Gastroesophageal sphincter (tissue), 4 donors: ENCODE measurements at regions not wholly inside any gene's neighbourhood (a gene's known extent, or its start where the extent isn't known, plus 50 kb on each side); places are given as distances from the start of the nearest gene placed in this dataset.

Experiments
- ATAC-seq: fragments of 150-250 bp; one replicate; pipeline ENCODE4 v1.9.1; 2016; ENCODE audit warnings: mild to moderate bottlenecking, moderate library complexity
- H3K27ac ChIP-seq, 4 donors: fragments of 200-600 bp; sonication (generic) in 3 of 4; 1 replicate in 3 of 4; 2 replicates in 1 of 4; pipeline ENCODE4 v1.5.1; 2016 to 2019
- H3K27me3 ChIP-seq: fragments of 200-600 bp; sonication (generic); one replicate; pipeline ENCODE4 v1.5.1; 2019
- H3K36me3 ChIP-seq, 2 donors: fragments of 200-600 bp; sonication (generic); one replicate each; pipeline ENCODE4 v1.5.1; 2019; ENCODE audit warnings: control low read depth in 1 of 2
- H3K4me1 ChIP-seq, 3 donors: fragments of 200-600 bp; sonication (generic); 1 replicate in 2 of 3; 2 replicates in 1 of 3; pipeline ENCODE4 v1.5.1; 2016 to 2019; ENCODE audit warnings: control low read depth in 2 of 3
- H3K4me3 ChIP-seq, 2 donors: fragments of 200-600 bp; sonication (generic); one replicate each; pipeline ENCODE4 v1.5.1; 2019; ENCODE audit warnings: mild to moderate bottlenecking in 1 of 2, moderate library complexity in 1 of 2
- H3K9me3 ChIP-seq, 3 donors: fragments of 200-600 bp; sonication (generic); one replicate each; pipeline ENCODE4 v1.5.1; 2017 to 2019; ENCODE audit warnings: control low read depth in 2 of 3
- EP300 ChIP-seq: sonication (generic); formaldehyde crosslinking; IDR thresholded peaks from one replicate; pipeline ENCODE4 v1.6.1; 2017; ENCODE audit warnings: antibody characterized with exemption, mild to moderate bottlenecking
- POLR2A ChIP-seq, 2 donors: fragments of 450-650 bp; IDR thresholded peaks; one replicate each; pipeline ENCODE4 v1.6.1; 2017; ENCODE audit warnings: antibody characterized with exemption in 2 of 2, mild to moderate bottlenecking in 2 of 2, moderate library complexity in 1 of 2
- POLR2AphosphoS5 ChIP-seq: sonication (generic); formaldehyde crosslinking; IDR thresholded peaks from one replicate; pipeline ENCODE4 v1.6.1; 2017; ENCODE audit warnings: antibody characterized with exemption
- WGBS, 2 donors: methylation state at CpG; one replicate each; pipeline ENCODE4 v1.1.5; 2018; ENCODE audit warnings: low coverage in 1 of 2; 5-methylcytosine and 5-hydroxymethylcytosine counted together
- TF ChIP-seq, protein P1 (sequence below), 4 experiments: fragments of 200-600 bp in 2 of 4; fragments of 450-650 bp in 2 of 4; sonication (generic) in 1 of 4; IDR thresholded peaks; one replicate each; pipeline ENCODE4 v1.5.1; 2017 to 2019; ENCODE audit warnings: antibody characterized with exemption in 4 of 4, mild to moderate bottlenecking in 2 of 4, moderate library complexity in 2 of 4

DNA sequence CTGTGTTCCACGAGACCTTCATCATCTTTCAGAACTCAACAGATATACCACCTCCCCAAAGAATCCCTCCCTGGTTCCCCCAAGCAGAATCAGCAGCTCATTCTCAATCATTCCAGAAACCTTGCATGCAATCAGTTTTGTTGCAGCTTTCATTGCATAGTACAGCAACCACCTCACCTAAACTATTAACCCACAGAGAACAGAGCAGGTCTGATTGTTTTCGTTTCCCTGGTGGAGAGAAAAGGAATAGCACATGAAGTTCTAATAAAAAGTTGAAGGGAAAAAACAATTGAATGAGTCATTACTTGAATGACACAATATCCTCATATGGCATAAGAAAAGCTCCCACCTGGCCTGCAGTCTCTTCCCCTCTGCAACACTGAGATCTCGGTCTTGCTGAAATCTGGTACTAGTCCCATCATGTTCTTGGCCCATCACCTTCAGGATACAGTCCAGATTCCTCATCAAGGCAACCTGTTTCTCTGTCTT, 147.1 kb upstream of the GDF10 start:
- WGBS, 2 donors, result 59 to 61% methylated on average over 3 of the region's 3 CpGs
- H3K9me3 ChIP-seq, result peaks cover 0 to 21% (median 0%) of the 10 kb centered on the region in 3 donors
- no peaks in the 10 kb centered on the region for H3K27me3 ChIP-seq
- no peak for TF ChIP-seq POLR2A (IDR thresholded peaks at IDR 0.05)
- TF ChIP-seq, protein P1, sequence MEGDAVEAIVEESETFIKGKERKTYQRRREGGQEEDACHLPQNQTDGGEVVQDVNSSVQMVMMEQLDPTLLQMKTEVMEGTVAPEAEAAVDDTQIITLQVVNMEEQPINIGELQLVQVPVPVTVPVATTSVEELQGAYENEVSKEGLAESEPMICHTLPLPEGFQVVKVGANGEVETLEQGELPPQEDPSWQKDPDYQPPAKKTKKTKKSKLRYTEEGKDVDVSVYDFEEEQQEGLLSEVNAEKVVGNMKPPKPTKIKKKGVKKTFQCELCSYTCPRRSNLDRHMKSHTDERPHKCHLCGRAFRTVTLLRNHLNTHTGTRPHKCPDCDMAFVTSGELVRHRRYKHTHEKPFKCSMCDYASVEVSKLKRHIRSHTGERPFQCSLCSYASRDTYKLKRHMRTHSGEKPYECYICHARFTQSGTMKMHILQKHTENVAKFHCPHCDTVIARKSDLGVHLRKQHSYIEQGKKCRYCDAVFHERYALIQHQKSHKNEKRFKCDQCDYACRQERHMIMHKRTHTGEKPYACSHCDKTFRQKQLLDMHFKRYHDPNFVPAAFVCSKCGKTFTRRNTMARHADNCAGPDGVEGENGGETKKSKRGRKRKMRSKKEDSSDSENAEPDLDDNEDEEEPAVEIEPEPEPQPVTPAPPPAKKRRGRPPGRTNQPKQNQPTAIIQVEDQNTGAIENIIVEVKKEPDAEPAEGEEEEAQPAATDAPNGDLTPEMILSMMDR (IDR thresholded peaks at IDR 0.05), result peak; percentile 13 to 41 (median 34)
- TF ChIP-seq EP300, result no peak
- no peak for TF ChIP-seq POLR2AphosphoS5
- no peak overlapping the region for H3K27ac ChIP-seq
- no peaks in the 10 kb centered on the region for H3K4me1 ChIP-seq
- H3K4me3 ChIP-seq, result no peak overlapping the region
- ATAC-seq, result peak; percentile 51
- no peaks in the 10 kb centered on the region for H3K36me3 ChIP-seq

GRCh38 chr10:47154762-47155161, 145.2 kb upstream of the GDF10 start:
- Histone ChIP-seq H3K4me3 (no peak overlapping the region), H3K36me3 (no peaks in the 10 kb centered on the region), H3K27me3 (no peaks in the 10 kb centered on the region), H3K4me1 (no peaks in the 10 kb centered on the region), H3K27ac (no peak overlapping the region), H3K9me3 (peaks cover 0 to 21% (median 0%) of the 10 kb centered on the region in 3 donors)
- TF ChIP-seq POLR2A (IDR thresholded peaks at IDR 0.05) (no peak), POLR2AphosphoS5 (no peak), EP300 (no peak)
- ATAC-seq, result no peak

DNA sequence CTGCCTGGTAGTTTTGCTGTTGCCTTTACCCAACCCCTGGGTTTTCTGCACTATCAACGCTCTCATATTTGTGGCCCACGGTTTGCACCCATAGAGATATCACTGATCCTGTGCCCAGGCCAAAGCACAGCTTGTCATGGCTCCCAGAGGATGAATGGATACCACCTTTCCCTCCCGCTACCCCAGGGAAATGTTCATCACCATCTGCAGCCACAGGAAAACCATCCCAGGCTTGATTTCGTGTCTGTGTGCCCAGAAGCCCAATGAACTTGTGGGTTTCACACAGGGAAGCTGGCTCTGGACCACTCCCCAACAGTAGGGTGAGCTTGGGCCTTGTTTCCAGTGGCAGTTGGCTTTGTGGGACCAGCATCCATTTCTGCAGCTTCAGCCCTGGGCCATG, 143.1 kb upstream of the GDF10 start:
- H3K36me3 ChIP-seq, result no peaks in the 10 kb centered on the region
- H3K27ac ChIP-seq, result no peak overlapping the region
- ATAC-seq, result no peak
- H3K4me1 ChIP-seq, result peaks cover 0 to 10% (median 0%) of the 10 kb centered on the region in 3 donors
- H3K4me3 ChIP-seq, result no peak overlapping the region
- no peaks in the 10 kb centered on the region for H3K27me3 ChIP-seq
- 88% methylated on average over 4 of the region's 4 CpGs; no CpG with 5 or more reads in 1 of the 2 donors for WGBS, 2 donors
- peaks cover 0 to 21% (median 0%) of the 10 kb centered on the region in 3 donors for H3K9me3 ChIP-seq
- no peak for TF ChIP-seq POLR2AphosphoS5
- TF ChIP-seq, protein P1 (IDR thresholded peaks at IDR 0.05), result no peak
- TF ChIP-seq POLR2A (IDR thresholded peaks at IDR 0.05), result no peak

GRCh38 chr10:47158116-47159071, 141.6 kb upstream of the GDF10 start:
- WGBS, 2 donors, result 78 to 80% methylated on average over 4 to 10 of the region's 10 CpGs
- no peaks in the 10 kb centered on the region for H3K27me3 ChIP-seq
- H3K36me3 ChIP-seq, result no peaks in the 10 kb centered on the region

More at GRCh38 chr10:47158116-47159071, 141.6 kb upstream of the GDF10 start:
- H3K9me3 ChIP-seq, result peaks cover 0 to 21% (median 0%) of the 10 kb centered on the region in 3 donors
- no peak overlapping the region for H3K4me3 ChIP-seq
- H3K4me1 ChIP-seq, result peaks cover 0 to 10% (median 0%) of the 10 kb centered on the region in 3 donors
- no peak for ATAC-seq
- TF ChIP-seq, protein P1 (IDR thresholded peaks at IDR 0.05), result no peak
- TF ChIP-seq POLR2AphosphoS5, result no peak
- TF ChIP-seq POLR2A (IDR thresholded peaks at IDR 0.05), result no peak
- no peak for TF ChIP-seq EP300
- H3K27ac ChIP-seq, result no peak overlapping the region
